Thoracic aorta (tissue), 2 donors: ENCODE measurements at regions not wholly inside any gene's neighbourhood (a gene's known extent, or its start where the extent isn't known, plus 50 kb on each side); places are given as distances from the start of the nearest gene placed in this dataset.

Experiments used
- ATAC-seq: fragments of 150-250 bp; one replicate; pipeline ENCODE4 v1.8.0; 2017; ENCODE audit warnings: low read depth; ENCODE audit not compliant: insufficient number of reproducible peaks, low FRiP score
- DNase-seq: peaks from one replicate; pipeline ENCODE4 v3.0.0-alpha.2; 2020; ENCODE audit warnings: low spot score
- H3K27ac ChIP-seq, 2 donors: fragments of 200-600 bp; sonication (generic); 1 replicate in 1 of 2; 2 replicates in 1 of 2; pipeline ENCODE4 v1.5.1; 2016; ENCODE audit warnings: mild to moderate bottlenecking in 2 of 2, moderate library complexity in 2 of 2
- H3K27me3 ChIP-seq: fragments of 200-600 bp; sonication (generic); replicated peaks from 2 replicates; pipeline ENCODE4 v1.6.0; 2016; ENCODE audit warnings: mild to moderate bottlenecking; ENCODE audit not compliant: insufficient read depth
- H3K36me3 ChIP-seq: fragments of 200-600 bp; sonication (generic); one replicate; pipeline ENCODE4 v1.5.1; 2016
- H3K4me1 ChIP-seq, 2 donors: fragments of 200-600 bp; sonication (generic); 1 replicate in 1 of 2; 2 replicates in 1 of 2; pipeline versions ENCODE4 v1.5.1 to v1.6.0; 2016; ENCODE audit warnings: low read depth in 2 of 2, mild to moderate bottlenecking in 1 of 2; ENCODE audit not compliant: control insufficient read depth in 1 of 2
- H3K4me3 ChIP-seq: fragments of 200-600 bp; sonication (generic); 2 replicates; pipeline ENCODE4 v1.5.1; 2016; ENCODE audit warnings: mild to moderate bottlenecking
- H3K9me3 ChIP-seq: fragments of 200-600 bp; sonication (generic); 2 replicates; pipeline ENCODE4 v1.5.1; 2016
- TF ChIP-seq, protein P1 (sequence below): fragments of 200-600 bp; sonication (generic); IDR thresholded peaks from one replicate; pipeline ENCODE4 v1.5.1; 2019; ENCODE audit warnings: antibody characterized with exemption

DNA sequence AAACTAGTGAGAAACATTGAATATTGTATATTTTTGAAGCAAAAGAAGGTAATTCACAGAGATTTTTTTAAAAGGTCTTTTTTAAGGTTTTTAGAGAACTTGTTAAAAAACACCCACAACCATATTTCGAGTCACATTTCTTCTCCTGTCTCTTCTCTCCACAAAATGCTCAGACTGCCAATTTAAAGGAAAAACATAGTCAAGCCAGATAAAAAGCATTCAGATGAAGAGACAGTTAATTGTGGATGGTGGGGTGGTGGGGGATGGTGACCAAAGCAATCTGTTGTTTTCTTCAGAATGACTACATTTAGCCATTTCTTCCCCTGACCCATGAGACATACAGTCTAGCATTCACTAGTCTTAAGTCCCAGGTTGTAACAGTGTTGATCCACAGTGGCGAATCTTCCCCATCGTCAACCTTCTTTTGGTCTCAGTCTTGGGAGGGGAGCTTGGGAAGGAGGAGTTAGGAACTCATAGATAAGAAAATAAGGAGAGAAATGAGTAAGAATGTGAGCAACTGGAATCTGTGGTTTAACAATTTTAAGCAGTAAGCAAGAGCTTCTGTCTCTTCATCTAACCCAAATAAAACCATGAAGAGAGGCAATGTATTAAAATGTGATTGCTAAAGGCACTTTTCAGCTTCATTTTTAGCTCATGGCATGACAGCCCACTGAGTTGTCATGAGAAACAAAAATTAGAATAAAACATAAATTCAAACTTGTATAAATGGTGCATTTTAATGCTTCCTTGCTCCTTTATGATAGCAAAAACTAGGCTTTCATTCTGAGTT, 413.7 kb upstream of the FSHR start:
- H3K27me3 ChIP-seq = no peaks in the 10 kb centered on the region
- H3K4me1 ChIP-seq = no peaks in the 10 kb centered on the region
- TF ChIP-seq, protein P1, sequence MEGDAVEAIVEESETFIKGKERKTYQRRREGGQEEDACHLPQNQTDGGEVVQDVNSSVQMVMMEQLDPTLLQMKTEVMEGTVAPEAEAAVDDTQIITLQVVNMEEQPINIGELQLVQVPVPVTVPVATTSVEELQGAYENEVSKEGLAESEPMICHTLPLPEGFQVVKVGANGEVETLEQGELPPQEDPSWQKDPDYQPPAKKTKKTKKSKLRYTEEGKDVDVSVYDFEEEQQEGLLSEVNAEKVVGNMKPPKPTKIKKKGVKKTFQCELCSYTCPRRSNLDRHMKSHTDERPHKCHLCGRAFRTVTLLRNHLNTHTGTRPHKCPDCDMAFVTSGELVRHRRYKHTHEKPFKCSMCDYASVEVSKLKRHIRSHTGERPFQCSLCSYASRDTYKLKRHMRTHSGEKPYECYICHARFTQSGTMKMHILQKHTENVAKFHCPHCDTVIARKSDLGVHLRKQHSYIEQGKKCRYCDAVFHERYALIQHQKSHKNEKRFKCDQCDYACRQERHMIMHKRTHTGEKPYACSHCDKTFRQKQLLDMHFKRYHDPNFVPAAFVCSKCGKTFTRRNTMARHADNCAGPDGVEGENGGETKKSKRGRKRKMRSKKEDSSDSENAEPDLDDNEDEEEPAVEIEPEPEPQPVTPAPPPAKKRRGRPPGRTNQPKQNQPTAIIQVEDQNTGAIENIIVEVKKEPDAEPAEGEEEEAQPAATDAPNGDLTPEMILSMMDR = no peak
- ATAC-seq = no peak
- DNase-seq = no peak
- H3K27ac ChIP-seq = no peak overlapping the region
- H3K36me3 ChIP-seq = no peaks in the 10 kb centered on the region
- H3K4me3 ChIP-seq = no peak overlapping the region
- H3K9me3 ChIP-seq = no peaks in the 10 kb centered on the region

DNA sequence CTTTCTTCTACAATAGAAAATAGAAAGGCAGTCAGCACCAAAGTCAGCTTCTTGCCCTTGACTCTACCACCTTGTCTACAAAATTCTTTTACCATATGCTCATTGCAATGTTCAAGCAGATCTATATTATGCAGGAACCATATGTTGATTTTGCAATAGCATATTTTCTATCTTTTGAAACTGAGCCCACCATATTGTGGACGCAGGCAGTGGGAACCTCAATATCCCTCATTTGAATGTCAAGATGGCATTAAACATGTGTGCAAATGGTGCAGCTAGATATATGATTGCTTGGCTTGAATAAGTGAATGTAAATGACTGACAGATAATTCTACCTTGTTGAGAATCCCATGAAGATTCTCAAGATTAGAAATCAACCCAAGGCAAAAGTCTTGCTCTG, 412.7 kb upstream of the FSHR start:
- H3K9me3 ChIP-seq = no peaks in the 10 kb centered on the region
- no peak overlapping the region for H3K4me3 ChIP-seq
- no peak for ATAC-seq
- DNase-seq = no peak
- H3K27ac ChIP-seq = no peak overlapping the region
- no peaks in the 10 kb centered on the region for H3K27me3 ChIP-seq
- TF ChIP-seq, protein P1 = no peak
- H3K4me1 ChIP-seq = no peaks in the 10 kb centered on the region
- no peaks in the 10 kb centered on the region for H3K36me3 ChIP-seq

DNA sequence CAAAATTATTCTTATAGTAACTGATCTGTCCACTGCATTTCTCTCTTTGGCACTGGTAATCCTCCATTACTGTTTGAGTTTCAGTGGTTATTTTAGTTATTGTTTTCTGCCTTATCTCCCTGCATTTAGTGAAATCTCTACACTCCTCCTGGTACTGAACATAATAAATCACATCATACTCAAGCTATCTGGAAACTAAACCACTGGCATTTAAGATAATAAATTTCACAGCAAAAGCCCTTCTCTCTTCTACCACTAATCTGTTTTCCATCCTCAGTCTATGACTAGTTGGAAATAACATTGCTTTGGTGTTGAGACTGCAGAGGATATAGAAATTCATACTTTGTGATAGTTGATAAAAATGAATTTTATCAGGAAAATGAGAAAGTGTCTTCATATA, 399.3 kb upstream of the FSHR start:
- no peak overlapping the region for H3K27ac ChIP-seq

DNA sequence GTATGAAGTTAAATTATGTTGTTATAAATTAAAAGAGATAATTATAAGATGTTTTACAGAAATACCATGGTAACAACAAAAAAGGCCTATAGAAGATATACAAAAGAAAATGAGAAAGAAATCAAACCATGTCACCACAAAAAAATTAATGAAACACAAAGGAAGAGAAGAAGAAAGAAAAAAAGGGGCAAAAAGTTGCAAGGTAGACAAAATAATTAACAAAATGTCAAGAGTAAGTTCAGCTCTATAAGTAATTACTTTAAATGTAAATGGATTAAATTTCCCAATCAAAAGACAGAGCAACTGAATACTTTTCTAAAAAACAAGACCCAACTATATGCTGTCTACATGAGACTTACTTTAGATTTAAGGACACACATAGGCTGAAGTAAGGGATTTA, 378.4 kb upstream of the FSHR start:
- TF ChIP-seq, protein P1 = no peak
- Histone ChIP-seq H3K27me3 (no peaks in the 10 kb centered on the region), H3K27ac (no peak overlapping the region), H3K36me3 (no peaks in the 10 kb centered on the region), H3K4me3 (no peak overlapping the region), H3K4me1 (no peaks in the 10 kb centered on the region), H3K9me3 (no peaks in the 10 kb centered on the region)
- DNase-seq (no peak), ATAC-seq (no peak)

More for the DNA sequence above, 399.3 kb upstream of the FSHR start:
- Histone ChIP-seq H3K27me3 (no peaks in the 10 kb centered on the region), H3K9me3 (no peaks in the 10 kb centered on the region), H3K36me3 (no peaks in the 10 kb centered on the region), H3K4me1 (no peaks in the 10 kb centered on the region), H3K4me3 (no peak overlapping the region)
- ATAC-seq = no peak
- TF ChIP-seq, protein P1 = no peak
- DNase-seq = no peak

DNA sequence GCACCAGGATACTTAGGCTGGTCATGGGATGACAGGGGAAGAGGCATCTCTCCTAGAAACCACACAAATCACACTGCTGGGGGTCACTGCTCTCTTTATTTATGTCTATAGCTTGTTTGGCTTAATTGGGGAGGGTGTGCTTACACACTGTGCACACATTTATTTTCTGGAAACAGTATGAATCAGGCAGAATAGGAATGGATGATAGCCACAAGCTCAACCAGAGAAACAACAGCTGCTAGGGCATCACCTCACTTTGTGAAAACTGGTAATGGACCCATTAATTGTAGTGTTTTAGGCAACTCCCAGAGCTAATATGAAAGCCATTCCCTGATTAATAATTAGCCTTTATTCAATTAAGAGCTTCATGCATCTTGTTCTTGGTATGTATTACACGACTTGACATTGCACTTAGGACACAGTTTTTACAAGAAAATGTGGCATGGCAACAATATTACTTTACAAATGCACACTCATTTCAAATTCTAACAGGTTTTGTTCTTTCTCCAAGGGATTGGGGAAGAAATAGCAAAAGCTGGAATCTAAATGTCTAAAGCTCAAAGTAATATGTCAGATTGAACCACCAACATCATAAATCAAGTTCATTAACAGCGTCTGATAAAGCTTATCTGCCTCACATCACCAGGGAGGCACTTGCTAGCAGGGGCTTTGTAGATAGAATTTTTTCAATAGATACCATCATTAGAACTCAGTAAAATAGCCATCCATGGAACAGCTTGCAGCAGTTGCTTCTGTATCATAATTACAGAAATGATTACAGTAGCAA, 361.9 kb upstream of the FSHR start:
- TF ChIP-seq, protein P1 = no peak
- Histone ChIP-seq H3K27ac (no peak overlapping the region), H3K36me3 (no peaks in the 10 kb centered on the region), H3K9me3 (no peaks in the 10 kb centered on the region), H3K4me3 (no peak overlapping the region), H3K4me1 (no peaks in the 10 kb centered on the region), H3K27me3 (no peaks in the 10 kb centered on the region)
- ATAC-seq (no peak), DNase-seq (no peak)
